OCI-LY7 (cell line): ENCODE measurements at regions not wholly inside any gene's neighbourhood (a gene's known extent, or its start where the extent isn't known, plus 50 kb on each side); places are given as distances from the start of the nearest gene placed in this dataset.

Experiments
- BruUV-seq: library from RNA; stranded (reverse); fragments of 400-500 nt; replicated peaks from 2 replicates; lab custom pipeline; 2021; lab: Mats Ljungman, UMichigan
- CTCF ChIA-PET: fragments of 300-600 bp; sonication (Branson Sonifier 250); formaldehyde crosslinking; loops from one replicate; lab custom pipeline; 2022; ENCODE audit warnings: antibody characterized with exemption; ENCODE audit not compliant: unreplicated experiment; lab: Charles Lee
- POLR2A ChIA-PET: fragments of 300-600 bp; sonication (Branson Sonifier 250); formaldehyde crosslinking; loops from one replicate; lab custom pipeline; 2022; ENCODE audit warnings: antibody characterized with exemption; lab: Charles Lee
- DNase-seq: peaks from one replicate; pipeline ENCODE4 v3.0.0-alpha.2; 2015; ENCODE audit warnings: low spot score
- H2AFZ ChIP-seq: fragments of 200-600 bp; sonication (generic), shearing (Covaris generic); 2 replicates; pipeline ENCODE4 v1.6.1; 2014; ENCODE audit warnings: mild to moderate bottlenecking, antibody characterized with exemption, low read length, moderate library complexity
- H3K27ac ChIP-seq: fragments of 200-600 bp; sonication (generic); 2 replicates; pipeline ENCODE4 v1.5.1; 2014; ENCODE audit warnings: mixed run types, low read depth, mild to moderate bottlenecking, moderate library complexity, low read length, inconsistent platforms; ENCODE audit not compliant: poor library complexity, severe bottlenecking
- H3K36me3 ChIP-seq: fragments of 200-600 bp; sonication (generic); 2 replicates; pipeline ENCODE4 v1.6.1; 2014; ENCODE audit warnings: mild to moderate bottlenecking, antibody characterized with exemption, low read length, moderate library complexity, mixed read lengths; ENCODE audit not compliant: insufficient read depth
- H3K4me1 ChIP-seq: fragments of 200-600 bp; sonication (generic); 2 replicates; pipeline ENCODE4 v1.5.1; 2014; ENCODE audit warnings: mild to moderate bottlenecking, low read length; ENCODE audit not compliant: insufficient read depth, poor library complexity, severe bottlenecking
- H3K4me2 ChIP-seq: fragments of 200-600 bp; sonication (generic); 2 replicates; pipeline ENCODE4 v1.6.1; 2014; ENCODE audit warnings: mild to moderate bottlenecking, low read length
- H3K4me3 ChIP-seq: fragments of 200-600 bp; sonication (generic); 2 replicates; pipeline ENCODE4 v1.5.1; 2014; ENCODE audit warnings: mild to moderate bottlenecking, low read depth, low read length; ENCODE audit not compliant: poor library complexity, severe bottlenecking
- H3K79me2 ChIP-seq: fragments of 200-600 bp; sonication (generic); 2 replicates; pipeline ENCODE4 v1.6.1; 2016; ENCODE audit warnings: low read depth, mild to moderate bottlenecking, low read length, moderate library complexity, mixed read lengths; ENCODE audit not compliant: insufficient read depth
- H3K9me2 ChIP-seq: fragments of 200-600 bp; sonication (generic); 2 replicates; pipeline ENCODE4 v1.6.1; 2016; ENCODE audit warnings: mild to moderate bottlenecking, low read length, mixed read lengths; ENCODE audit not compliant: insufficient read depth
- H3K9me3 ChIP-seq: fragments of 200-600 bp; sonication (generic); 2 replicates; pipeline ENCODE4 v1.6.1; 2014; ENCODE audit warnings: mild to moderate bottlenecking, mixed run types, low read length, mixed read lengths
- H4K20me1 ChIP-seq: fragments of 200-600 bp; sonication (generic); 2 replicates; pipeline ENCODE4 v1.6.1; 2014; ENCODE audit warnings: mild to moderate bottlenecking, antibody characterized with exemption, low read length, moderate library complexity, mixed read lengths; ENCODE audit not compliant: insufficient read depth
- CTCF ChIP-seq: fragments of 200-600 bp; sonication (generic); conservative IDR thresholded peaks from 2 replicates; pipeline ENCODE4 v1.5.1; 2014; ENCODE audit warnings: mild to moderate bottlenecking, antibody characterized with exemption, low read length, moderate library complexity, mixed read lengths
- EZH2phosphoT487 ChIP-seq: fragments of 200-600 bp; sonication (generic); IDR thresholded peaks from 2 replicates; pipeline ENCODE4 v1.6.1; 2018; ENCODE audit warnings: low read depth, borderline replicate concordance, mild to moderate bottlenecking, mixed run types, antibody characterized with exemption, low read length, moderate library complexity, mixed read lengths
- intact Hi-C: fragments of 100-400 bp; cut with micrococcal nuclease; formaldehyde crosslinking; loops from one replicate; pipeline ENCODE4 v1.10.0; 2022; ENCODE audit not compliant: unreplicated experiment

GRCh38 chr2:129367107-129367506 lies 612.4 kb upstream of the RAB6C start:
- no peaks in the 10 kb centered on the region for H3K4me1 ChIP-seq
- no peak overlapping the region for H3K27ac ChIP-seq
- CTCF ChIA-PET, result no interaction called here
- TF ChIP-seq EZH2phosphoT487, result no peak
- TF ChIP-seq CTCF, result no peak
- H3K9me3 ChIP-seq, result no peaks in the 10 kb centered on the region
- H3K79me2 ChIP-seq, result no peaks in the 10 kb centered on the region
- no peak overlapping the region for H2AFZ ChIP-seq
- H3K4me2 ChIP-seq, result no peak overlapping the region
- DNase-seq, result no peak
- POLR2A ChIA-PET, result no interaction called here
- no peak overlapping the region for H3K4me3 ChIP-seq
- H4K20me1 ChIP-seq, result no peaks in the 10 kb centered on the region
- no peaks in the 10 kb centered on the region for H3K36me3 ChIP-seq
- H3K9me2 ChIP-seq, result no peaks in the 10 kb centered on the region
- intact Hi-C loops, result no loop called here
- no TSS peak for BruUV-seq

- H3K36me3 ChIP-seq, result no peaks in the 10 kb centered on the region
- TF ChIP-seq EZH2phosphoT487 (no peak), CTCF (no peak)
- no peaks in the 10 kb centered on the region for H4K20me1 ChIP-seq
- no peaks in the 10 kb centered on the region for H3K9me2 ChIP-seq
- H3K27ac ChIP-seq, result no peak overlapping the region
- CTCF ChIA-PET, result no interaction called here
- intact Hi-C loops, result no loop called here
- no TSS peak for BruUV-seq
- no peaks in the 10 kb centered on the region for H3K4me1 ChIP-seq
- DNase-seq, result no peak
- H3K79me2 ChIP-seq, result no peaks in the 10 kb centered on the region
- H3K4me2 ChIP-seq, result no peak overlapping the region
- H3K4me3 ChIP-seq, result no peak overlapping the region
- H2AFZ ChIP-seq, result no peak overlapping the region
- H3K9me3 ChIP-seq, result no peaks in the 10 kb centered on the region
- POLR2A ChIA-PET, result no interaction called here
Measured at GRCh38 chr2:129369437-129369836, 610.0 kb upstream of the RAB6C start.

- intact Hi-C loops, result no loop called here
- Histone ChIP-seq H3K9me3 (no peaks in the 10 kb centered on the region), H3K4me1 (no peaks in the 10 kb centered on the region), H3K4me2 (no peak overlapping the region), H4K20me1 (no peaks in the 10 kb centered on the region), H3K9me2 (no peaks in the 10 kb centered on the region), H3K27ac (no peak overlapping the region), H3K36me3 (no peaks in the 10 kb centered on the region), H3K4me3 (no peak overlapping the region), H3K79me2 (no peaks in the 10 kb centered on the region), H2AFZ (no peak overlapping the region)
- CTCF ChIA-PET, result no interaction called here
- TF ChIP-seq EZH2phosphoT487, result no peak
- TF ChIP-seq CTCF, result no peak
- no peak for DNase-seq
- POLR2A ChIA-PET, result no interaction called here
- BruUV-seq, result no TSS peak
Measured at GRCh38 chr2:129374452-129374851, 605.0 kb upstream of the RAB6C start.
